K562 (cell line): ENCODE measurements at regions not wholly inside any gene's neighbourhood (a gene's known extent, or its start where the extent isn't known, plus 50 kb on each side); places are given as distances from the start of the nearest gene placed in this dataset.
A peak's percentile ranks its signal among the peaks of the same experiment; 100 is the strongest.

ENCODE experiments used
- CHCHD3 ChIP-seq: fragments of 250-450 bp; sonication (Bioruptor Pico); IDR thresholded peaks from 2 replicates; pipeline ENCODE4 v2.1.2; 2022; ENCODE audit warnings: mild to moderate bottlenecking
- CTCF ChIP-seq, 3 experiments: IDR thresholded peaks in 2 of 3; conservative IDR thresholded peaks in 1 of 3; 2 replicates each; pipeline ENCODE4 v1.5.1; 2011 to 2012; ENCODE audit warnings: low read length in 3 of 3, mild to moderate bottlenecking in 3 of 3, control low read depth in 2 of 3, improper control_type of control experiment in 1 of 3, inconsistent platforms in 1 of 3, low read depth in 1 of 3, mixed read lengths in 1 of 3, moderate library complexity in 1 of 3; ENCODE audit not compliant: insufficient read depth in 2 of 3
- HDAC6 ChIP-seq: IDR thresholded peaks from 2 replicates; pipeline ENCODE4 v1.6.1; 2012; ENCODE audit warnings: low read depth, mild to moderate bottlenecking, control low read depth, inconsistent platforms, low read length, moderate library complexity
- ID3 ChIP-seq, 2 experiments: fragments of 250-450 bp in 1 of 2; fragments of 450-650 bp in 1 of 2; sonication (Bioruptor Pico) in 1 of 2; IDR thresholded peaks; 2 replicates each; pipeline versions ENCODE4 v1.6.1 to v1.8.0; 2016 to 2021; ENCODE audit warnings: mild to moderate bottlenecking in 2 of 2, moderate library complexity in 2 of 2, missing compliant biosample characterization in 1 of 2, missing genetic modification characterization in 1 of 2
- PURB ChIP-seq: sonication (generic); formaldehyde crosslinking; IDR thresholded peaks from 2 replicates; pipeline ENCODE4 v1.9.0; 2021; ENCODE audit warnings: low read depth, mild to moderate bottlenecking, missing genetic modification reagents
- SLC30A9 ChIP-seq: fragments of 250-450 bp; sonication (Bioruptor Pico); IDR thresholded peaks from 2 replicates; pipeline ENCODE4 v1.8.0; 2022; ENCODE audit warnings: mild to moderate bottlenecking, moderate library complexity
- SMAD2 ChIP-seq: fragments of 150-350 bp; IDR thresholded peaks from 2 replicates; pipeline ENCODE4 v1.6.1; 2014; ENCODE audit warnings: low read depth, mild to moderate bottlenecking, low read length
- STAG1 ChIP-seq: sonication (generic); formaldehyde crosslinking; IDR thresholded peaks from 2 replicates; pipeline ENCODE4 v1.5.0; 2020; ENCODE audit warnings: missing genetic modification reagents, borderline replicate concordance
- TRIM24 ChIP-seq, 2 experiments: fragments of 450-650 bp; IDR thresholded peaks; 2 replicates each; pipeline ENCODE4 v1.6.1; 2016
- ZNF445 ChIP-seq: fragments of 250-450 bp; sonication (Bioruptor Pico); IDR thresholded peaks from 2 replicates; pipeline ENCODE4 v1.4.0; 2020; ENCODE audit warnings: low read depth, mild to moderate bottlenecking, moderate library complexity

- TF ChIP-seq CTCF (IDR thresholded peaks at IDR 0.05 in 2 of 3, conservative IDR thresholded peaks at IDR 0.05 in 1 of 3; ENCODE audit: insufficient read depth in 2 of 3, low read depth in 1 of 3, low read length in 3 of 3) (peak; percentile 53 to 82 (median 74); a peak in 5 of 6 replicates), TRIM24 (IDR thresholded peaks at IDR 0.05) (no peak), SLC30A9 (CRISPR knock-in tag) (no peak), ZNF445 (CRISPR knock-in tag) (no peak), SMAD2 (no peak), CHCHD3 (CRISPR knock-in tag) (no peak), PURB (no peak), STAG1 (CRISPR knock-in tag) (peak; percentile 39; the same call in 1 of the 2 replicates), HDAC6 (no peak), ID3 (CRISPR knock-in tag; IDR thresholded peaks at IDR 0.05) (no peak), ID3 (tag; IDR thresholded peaks at IDR 0.05) (no peak)
Observed at GRCh38 chr2:41782306-41783158, 265.3 kb upstream of the PKDCC start (continued).
